PC-9 (cell line): ENCODE measurements at regions not wholly inside any gene's neighbourhood (a gene's known extent, or its start where the extent isn't known, plus 50 kb on each side); places are given as distances from the start of the nearest gene placed in this dataset.

Experiments used
- EZH2 ChIP-seq: fragments of 200-600 bp; sonication (generic); IDR thresholded peaks from 2 replicates; pipeline ENCODE4 v1.8.0; 2017; ENCODE audit warnings: antibody characterized with exemption, low read depth
- TF ChIP-seq, protein P1 (sequence below): fragments of 200-600 bp; sonication (generic); conservative IDR thresholded peaks from 2 replicates; pipeline ENCODE4 v1.6.1; 2017; ENCODE audit warnings: mixed run types, antibody characterized with exemption, mild to moderate bottlenecking, moderate library complexity

DNA sequence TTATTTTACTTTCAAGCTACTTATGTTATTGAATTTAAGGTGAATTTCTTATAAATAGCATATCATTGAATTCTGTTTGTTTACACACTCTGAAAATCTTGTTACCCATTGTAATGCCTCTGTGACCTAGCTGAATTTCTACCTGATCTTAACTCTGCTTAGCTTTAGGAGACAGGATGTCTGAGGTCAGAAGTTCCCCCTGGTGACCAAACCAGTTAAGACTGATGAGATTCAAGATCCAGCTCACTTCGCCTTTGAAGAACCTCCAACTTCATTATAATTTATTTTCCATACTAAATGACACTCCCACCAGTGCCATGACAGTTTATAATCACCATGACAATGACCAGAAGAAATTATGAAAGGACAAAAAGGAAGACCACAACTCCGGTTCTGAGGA lies 213.4 kb upstream of the CDC14C start:
- TF ChIP-seq, protein P1, sequence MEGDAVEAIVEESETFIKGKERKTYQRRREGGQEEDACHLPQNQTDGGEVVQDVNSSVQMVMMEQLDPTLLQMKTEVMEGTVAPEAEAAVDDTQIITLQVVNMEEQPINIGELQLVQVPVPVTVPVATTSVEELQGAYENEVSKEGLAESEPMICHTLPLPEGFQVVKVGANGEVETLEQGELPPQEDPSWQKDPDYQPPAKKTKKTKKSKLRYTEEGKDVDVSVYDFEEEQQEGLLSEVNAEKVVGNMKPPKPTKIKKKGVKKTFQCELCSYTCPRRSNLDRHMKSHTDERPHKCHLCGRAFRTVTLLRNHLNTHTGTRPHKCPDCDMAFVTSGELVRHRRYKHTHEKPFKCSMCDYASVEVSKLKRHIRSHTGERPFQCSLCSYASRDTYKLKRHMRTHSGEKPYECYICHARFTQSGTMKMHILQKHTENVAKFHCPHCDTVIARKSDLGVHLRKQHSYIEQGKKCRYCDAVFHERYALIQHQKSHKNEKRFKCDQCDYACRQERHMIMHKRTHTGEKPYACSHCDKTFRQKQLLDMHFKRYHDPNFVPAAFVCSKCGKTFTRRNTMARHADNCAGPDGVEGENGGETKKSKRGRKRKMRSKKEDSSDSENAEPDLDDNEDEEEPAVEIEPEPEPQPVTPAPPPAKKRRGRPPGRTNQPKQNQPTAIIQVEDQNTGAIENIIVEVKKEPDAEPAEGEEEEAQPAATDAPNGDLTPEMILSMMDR = no peak
- TF ChIP-seq EZH2 = no peak
